ENCODE measurements at regions not wholly inside any gene's neighbourhood (a gene's known extent, or its start where the extent isn't known, plus 50 kb on each side); places are given as distances from the start of the nearest gene placed in this dataset.
"Not testable (repeated sequence)": the region's sequence is repeated elsewhere in the genome, so short reads cannot be mapped to it uniquely, and the experiment has no call there.

- DNase-seq, result not testable (repeated sequence)
These were observed 199.2 kb upstream of the PZP start for GRCh38 chr12:9407425-9407748.

GRCh38 chr12:9406564-9407424, 198.6 kb upstream of the PZP start:
- no peak for DNase-seq

GRCh38 chr12:9405886-9406563, 197.8 kb upstream of the PZP start:
- DNase-seq, result no peak

GRCh38 chr12:9404469-9405260, 196.5 kb upstream of the PZP start:
- DNase-seq, result no peak

- DNase-seq, result no peak
These were observed 195.8 kb upstream of the PZP start for GRCh38 chr12:9404031-9404430.

- DNase-seq, result not testable (repeated sequence)
These were observed 194.3 kb upstream of the PZP start for GRCh38 chr12:9402432-9403040.

GRCh38 chr12:9396367-9396766, 188.2 kb upstream of the PZP start:
- DNase-seq, result not testable (repeated sequence)

GRCh38 chr12:9395220-9395619, 187.0 kb upstream of the PZP start:
- DNase-seq, result not testable (repeated sequence)

- no peak for DNase-seq
These were observed 184.6 kb upstream of the PZP start for GRCh38 chr12:9392842-9393241.

GRCh38 chr12:9391815-9392214, 183.6 kb upstream of the PZP start:
- DNase-seq, result no peak

- DNase-seq, result no peak
These were observed 182.6 kb upstream of the PZP start for GRCh38 chr12:9390761-9391160.

GRCh38 chr12:9389796-9390195, 181.6 kb upstream of the PZP start:
- no peak for DNase-seq

- no peak for DNase-seq
These were observed 180.2 kb upstream of the PZP start for GRCh38 chr12:9388379-9388778.

- no peak for DNase-seq
These were observed 179.3 kb upstream of the PZP start for GRCh38 chr12:9387450-9387849.

- DNase-seq, result no peak
These were observed 175.4 kb upstream of the PZP start for GRCh38 chr12:9383585-9383984.

GRCh38 chr12:9381619-9382018, 173.4 kb upstream of the PZP start:
- no peak for DNase-seq

GRCh38 chr12:9380650-9381049, 172.5 kb upstream of the PZP start:
- DNase-seq, result no peak

- no peak for DNase-seq
These were observed 171.0 kb upstream of the PZP start for GRCh38 chr12:9379023-9379742.

GRCh38 chr12:9378430-9378835, 170.2 kb upstream of the PZP start:
- DNase-seq, result no peak

- DNase-seq, result no peak
These were observed 164.0 kb upstream of the PZP start for GRCh38 chr12:9372202-9372601.

GRCh38 chr12:9367828-9368227, 159.6 kb upstream of the PZP start:
- DNase-seq, result no peak

- no peak for DNase-seq
These were observed 159.0 kb upstream of the PZP start for GRCh38 chr12:9367201-9367600.

- no peak for DNase-seq
These were observed 157.1 kb upstream of the PZP start for GRCh38 chr12:9365296-9365695.

Measured in NCI-H2227 treated with DMSO at 0.1 percent for 48 hours (cell line).